ENCODE measurements at regions not wholly inside any gene's neighbourhood (a gene's known extent, or its start where the extent isn't known, plus 50 kb on each side); places are given as distances from the start of the nearest gene placed in this dataset.
"Not testable (repeated sequence)": the region's sequence is repeated elsewhere in the genome, so short reads cannot be mapped to it uniquely, and the experiment has no call there.

DNA sequence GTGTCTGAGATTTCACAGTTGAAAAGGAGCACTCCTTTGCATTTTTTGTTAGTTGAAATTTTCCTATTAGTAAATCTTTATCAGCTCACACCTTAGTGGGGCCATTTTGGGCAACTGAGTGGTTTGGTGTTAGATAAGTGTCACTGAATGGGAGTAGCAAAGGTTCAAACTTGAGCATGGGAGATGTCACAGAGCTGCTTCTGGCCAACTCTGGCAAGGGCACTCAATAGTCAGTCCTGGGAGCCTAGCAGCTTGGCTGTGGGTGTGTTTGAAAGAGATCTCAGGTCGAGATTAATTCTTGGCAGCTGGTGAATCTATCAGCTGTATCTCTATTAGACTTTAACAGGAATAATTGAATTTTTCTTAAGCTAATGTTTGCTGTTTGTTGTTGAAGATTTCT is 579.3 kb downstream of the EDEM1 start:
- no peak for DNase-seq

DNA sequence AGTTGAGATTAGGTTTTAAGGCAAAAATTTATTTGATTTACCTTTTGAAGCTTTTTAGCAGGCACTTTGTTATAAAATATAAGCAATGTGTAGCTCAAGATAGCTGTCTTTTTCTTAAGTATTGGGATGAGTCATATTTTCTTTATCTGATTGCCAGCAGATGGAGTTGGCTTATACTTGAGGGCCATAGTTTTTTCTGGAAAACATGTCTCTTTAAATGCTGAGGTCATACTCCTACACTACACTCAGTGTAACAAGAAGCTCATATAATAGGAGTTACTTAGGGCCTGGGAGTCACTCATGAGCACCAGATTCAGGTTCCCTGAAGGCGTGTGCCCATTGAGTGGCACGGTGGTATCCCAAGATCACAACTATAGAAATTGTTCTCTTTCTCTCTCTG is 579.8 kb downstream of the EDEM1 start:
- no peak for DNase-seq

DNA sequence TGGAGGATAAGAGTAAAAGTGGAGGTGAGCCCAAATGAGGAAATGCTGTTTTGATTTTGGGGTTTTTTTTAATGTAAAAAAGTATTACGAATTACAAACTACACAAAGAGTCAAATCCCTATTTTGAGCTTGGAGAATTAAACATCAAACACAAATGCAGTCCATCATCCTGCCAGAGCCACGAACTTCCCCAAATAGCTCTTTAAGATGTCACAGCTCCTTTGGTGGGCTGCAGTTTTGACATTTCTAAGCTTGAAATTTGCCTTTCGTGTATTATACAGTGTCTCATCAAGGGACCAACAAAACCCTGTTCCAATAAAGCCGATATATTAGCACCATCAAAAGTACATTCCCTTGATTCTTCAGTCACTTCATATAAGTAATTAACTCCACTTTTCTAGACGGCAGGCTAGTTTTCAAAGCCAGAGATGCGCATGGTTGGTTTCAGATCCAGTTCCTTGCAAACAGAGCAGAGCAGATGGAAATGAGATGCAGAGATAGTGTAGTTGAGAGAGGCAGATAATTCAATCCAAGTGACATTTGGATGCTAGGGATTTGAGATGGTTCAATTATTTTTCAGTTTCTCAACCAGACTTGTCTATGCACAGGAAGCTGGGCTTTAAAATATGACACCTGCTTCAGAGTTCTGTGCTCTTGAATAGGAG is 580.9 kb downstream of the EDEM1 start:
- no peak for DNase-seq

DNA sequence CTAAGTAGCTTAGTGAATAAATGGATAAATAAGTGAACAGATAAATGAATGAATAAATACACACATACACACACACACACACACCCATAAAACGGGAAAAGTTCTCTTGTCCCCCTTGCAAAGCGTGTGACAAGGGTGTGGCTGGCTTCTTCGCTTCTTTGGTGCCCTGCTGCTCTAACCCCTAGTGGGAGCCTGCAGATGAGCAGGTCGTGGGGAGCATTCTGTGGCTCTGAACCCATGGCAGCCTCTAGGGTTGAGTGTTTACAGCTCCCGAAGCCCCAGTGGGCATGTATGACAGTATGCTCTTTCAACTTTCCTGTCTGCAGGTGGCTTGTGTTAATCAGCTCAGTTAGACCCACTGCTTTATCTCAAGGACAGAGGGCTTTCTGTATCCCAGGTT is 582.3 kb downstream of the EDEM1 start:
- no peak for DNase-seq

DNA sequence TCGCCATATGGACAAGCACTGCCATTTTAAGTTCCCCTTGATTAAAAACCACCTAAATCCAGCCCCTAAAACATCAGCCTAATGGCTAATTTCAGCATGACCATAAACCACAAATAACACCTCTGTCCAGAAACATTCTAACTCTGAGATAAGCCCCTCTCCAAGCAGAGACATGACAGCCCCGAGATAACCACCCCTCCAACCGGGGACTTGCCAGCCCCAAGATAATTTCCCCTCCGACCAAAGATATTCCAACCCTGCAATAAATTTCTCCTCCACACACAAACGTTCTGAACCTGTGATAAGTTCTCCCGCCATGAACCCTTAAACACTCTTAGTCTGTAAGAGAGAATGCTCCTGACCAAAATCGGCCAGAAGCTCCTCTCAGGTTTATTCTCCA is 586.8 kb downstream of the EDEM1 start:
- no peak for DNase-seq

DNA sequence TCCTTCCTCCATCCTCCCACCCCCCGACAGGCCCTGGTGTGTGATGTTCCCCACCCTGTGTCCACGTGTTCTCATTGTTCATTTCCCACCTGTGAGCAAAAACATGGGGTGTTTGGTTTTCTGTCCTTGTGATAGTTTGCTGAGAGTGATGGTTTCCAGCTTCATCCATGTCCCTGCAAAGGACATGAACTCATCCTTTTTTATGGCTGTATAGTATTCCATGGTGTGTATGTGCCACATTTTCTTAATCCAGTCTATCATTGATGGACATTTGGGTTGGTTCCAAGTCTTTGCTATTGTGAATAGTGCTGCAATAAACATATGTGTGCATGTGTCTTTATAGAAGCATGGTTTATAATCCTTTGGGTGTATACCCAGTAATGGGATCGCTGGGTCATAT is 587.6 kb downstream of the EDEM1 start:
- not testable (repeated sequence) for DNase-seq

DNA sequence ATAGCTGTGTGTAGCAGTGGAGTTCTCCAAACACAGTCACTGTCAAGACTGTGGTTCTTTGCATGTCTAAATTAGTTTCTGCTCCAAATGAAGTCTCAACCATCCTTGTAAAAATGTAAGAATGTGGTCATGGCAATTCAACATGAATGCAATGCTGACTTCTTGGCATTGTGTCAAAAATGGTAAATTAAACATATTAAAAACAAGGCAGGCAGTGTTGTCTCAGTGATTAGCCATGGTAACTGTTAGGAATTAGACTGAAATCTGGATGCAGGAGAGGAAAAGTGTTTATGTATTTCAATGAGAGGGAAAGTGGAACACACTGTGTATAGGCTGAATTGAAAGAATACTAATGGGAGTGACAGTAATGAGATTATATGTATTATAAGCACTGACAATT is 597.2 kb downstream of the EDEM1 start:
- no peak for DNase-seq

DNA sequence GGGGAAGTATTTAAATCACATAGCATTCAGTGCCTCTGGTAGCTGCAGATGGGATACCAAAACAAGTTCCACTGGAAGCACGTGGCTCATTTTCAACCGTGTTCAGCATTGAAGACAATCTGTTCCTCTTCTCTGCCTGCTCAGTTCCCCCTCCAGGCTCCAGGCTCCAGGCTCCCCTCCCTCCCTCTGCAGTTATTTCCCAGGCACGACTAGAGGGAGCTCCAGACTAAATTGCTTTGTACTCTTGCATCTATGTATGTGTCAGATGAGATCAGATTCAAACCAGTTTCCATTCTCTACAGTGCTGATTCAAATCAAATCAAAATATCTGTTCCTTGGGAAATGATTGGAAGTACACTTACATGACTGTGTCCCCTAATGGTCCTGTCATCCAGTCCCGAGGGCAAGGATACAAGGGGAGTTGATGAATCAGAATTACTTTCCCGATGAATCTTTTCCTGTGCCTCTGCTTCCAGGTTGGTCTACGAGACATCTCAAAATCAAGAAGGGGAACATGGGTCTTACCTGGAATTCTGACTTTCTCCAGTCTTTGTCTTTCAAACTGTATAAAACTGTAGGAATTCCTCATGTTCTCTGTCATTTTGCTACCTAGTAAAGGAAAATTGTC is 600.5 kb downstream of the EDEM1 start:
- DNase-seq: peak; percentile 30 to 50

DNA sequence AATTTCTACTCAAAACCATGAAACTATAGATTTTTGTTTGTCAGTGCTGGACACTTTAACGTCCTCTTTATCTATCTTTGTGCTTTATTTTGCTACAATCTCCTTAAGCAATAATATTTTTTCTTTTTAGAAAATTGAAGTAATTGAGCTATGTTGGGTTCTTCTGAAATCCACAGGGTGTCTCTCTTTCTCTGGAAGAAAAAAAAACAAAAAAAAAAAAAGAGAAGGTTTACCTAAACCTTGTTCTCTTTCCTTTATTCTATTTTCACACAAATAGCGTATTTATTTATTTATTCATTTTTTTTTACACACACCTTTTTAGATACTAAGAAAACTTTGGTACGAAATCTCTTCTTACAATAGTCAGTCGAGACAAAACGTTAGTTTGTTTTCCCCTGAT is 601.0 kb downstream of the EDEM1 start:
- DNase-seq: no peak

DNA sequence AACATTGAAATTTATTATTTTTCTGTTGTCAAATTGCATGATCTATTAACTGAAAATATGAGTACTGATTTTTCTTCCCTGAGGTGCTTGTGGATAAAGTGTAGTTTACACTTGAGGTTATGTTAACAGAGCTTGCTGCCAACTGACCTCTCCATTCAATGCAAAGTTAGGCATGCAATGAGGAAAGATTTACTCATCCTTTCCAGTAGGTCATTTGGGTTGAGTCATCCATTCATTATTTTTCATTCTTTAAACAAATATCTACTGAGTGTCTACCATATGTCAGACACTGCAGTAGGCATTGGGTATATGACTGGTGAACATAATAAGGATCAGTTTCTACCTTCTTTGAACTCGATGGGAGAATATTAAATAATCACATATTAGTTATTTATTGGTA is 604.1 kb downstream of the EDEM1 start:
- no peak for DNase-seq

DNA sequence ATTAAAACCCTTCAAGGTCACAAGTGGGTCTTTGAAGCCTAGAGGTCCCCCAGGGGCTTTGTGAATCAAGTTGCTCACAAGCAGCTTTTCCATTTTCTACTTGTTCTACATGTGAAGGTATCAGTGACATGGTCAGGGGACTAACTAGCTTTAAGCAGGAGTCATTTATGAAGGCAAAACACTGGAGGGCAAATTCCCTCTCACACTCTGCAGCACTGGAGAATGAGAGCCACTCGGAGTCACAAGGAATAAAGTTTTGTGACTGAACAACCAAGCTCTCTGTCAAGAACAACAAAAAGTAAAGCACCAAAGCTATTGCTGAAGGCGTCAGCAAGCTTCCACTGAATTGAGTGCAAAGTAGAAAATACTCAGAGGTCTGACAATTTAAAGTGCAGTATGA is 609.0 kb downstream of the EDEM1 start:
- no peak for DNase-seq

DNA sequence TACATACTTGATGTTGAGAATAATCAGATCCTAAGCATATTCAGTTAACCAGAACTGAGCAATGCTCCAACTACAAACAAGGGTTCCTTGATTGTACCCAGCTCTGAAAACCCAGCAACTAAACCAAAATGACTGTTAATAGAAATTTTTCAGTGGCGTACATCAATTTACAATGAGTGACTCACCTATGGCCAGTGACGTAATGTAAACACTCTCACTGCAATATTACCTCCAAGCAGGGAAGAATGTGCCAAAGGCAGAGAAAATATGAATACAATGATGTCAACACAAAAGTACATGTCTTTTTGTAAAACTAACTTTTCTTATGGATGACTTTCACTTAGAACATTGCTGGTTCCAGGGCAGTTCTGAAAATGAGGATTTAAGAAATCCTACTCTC is 611.3 kb downstream of the EDEM1 start:
- DNase-seq: no peak

DNA sequence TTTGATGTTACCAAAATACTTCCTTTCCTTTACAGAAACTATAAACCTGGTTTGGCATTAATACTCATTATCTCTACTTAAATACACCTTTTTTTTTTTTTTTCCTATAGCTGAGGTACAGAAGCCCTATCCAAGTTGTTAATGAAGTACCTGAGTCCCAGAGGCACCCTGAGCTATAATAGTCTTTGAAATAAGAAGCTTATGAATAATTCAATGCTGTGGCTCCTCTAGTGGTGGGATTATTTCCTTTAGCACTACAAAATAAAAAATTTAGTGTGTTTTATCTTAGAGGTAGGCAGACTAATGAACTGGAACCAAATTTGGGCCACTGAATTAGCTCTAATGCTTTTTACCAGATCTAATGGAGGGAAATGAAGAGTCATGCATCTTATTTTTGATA is 611.9 kb downstream of the EDEM1 start:
- DNase-seq: no peak

DNA sequence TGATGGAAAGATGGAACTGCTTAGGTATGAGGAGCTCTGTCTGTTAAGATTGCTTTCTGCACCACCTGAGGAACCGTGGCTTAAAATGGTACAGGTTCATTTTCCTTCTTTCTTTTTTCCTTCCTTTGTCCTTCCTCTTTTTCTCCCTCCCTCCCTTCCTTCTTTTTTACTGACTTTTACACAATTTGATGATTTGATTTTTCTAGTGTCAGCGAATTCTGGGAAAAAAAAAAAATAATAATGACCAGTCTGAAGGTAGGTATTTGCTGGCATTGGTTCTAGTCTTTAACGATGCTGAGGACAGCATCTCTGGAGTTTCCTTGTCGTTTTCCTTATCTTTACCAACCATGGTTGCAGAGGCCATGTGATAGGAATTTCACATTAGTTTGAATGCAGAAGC is 613.5 kb downstream of the EDEM1 start:
- DNase-seq: no peak

DNA sequence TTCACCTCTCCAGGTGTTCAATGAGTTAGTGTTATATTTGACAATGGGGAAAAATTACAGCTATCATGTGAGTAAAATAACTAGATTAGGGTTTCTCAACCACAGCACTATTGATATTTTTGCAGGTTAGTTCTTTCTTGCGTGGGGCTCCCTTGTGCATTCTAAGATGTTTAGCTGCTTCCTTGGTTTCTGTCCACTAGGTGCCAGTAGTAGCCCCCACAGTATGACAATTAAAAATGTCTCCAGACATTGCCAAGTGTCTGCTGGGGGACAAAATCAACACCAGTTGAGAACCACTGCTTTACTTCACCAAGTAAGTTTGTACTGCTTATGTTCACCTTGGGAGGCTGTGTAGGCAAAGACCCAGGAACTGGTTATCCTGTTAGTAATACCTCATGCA is 618.7 kb downstream of the EDEM1 start:
- no peak for DNase-seq

DNA sequence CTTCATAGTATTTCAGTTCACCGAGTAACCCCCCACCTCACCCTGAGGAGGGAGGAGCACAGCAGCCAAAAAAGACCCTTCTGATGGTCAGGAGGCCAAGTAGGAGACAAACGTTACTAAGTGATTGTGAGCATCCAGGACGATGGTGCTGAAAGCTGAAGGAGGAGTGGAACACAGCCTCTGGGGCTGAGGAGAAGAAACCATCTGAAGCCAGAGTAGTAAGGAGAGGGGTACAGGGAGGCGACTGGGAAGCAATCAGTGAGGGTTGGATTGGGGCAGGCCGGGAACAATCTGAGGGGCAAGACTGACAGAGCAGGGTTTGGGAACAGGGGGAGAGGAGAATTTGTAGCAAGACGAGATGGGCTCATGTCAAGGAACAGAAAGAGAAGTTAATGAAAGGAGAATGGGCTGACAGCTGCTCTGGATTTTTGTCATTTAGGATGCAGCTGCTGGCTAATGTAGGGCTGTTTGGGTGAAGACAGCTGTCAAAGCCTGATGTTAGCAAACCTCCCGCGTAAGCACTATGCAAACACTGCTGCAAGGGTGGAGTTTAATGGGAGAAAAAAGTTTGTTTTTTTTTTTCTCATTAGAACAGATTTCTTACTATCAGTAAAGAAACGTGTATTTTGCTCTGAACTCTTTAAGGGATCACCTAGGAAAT is 622.2 kb downstream of the EDEM1 start:
- DNase-seq: no peak

DNA sequence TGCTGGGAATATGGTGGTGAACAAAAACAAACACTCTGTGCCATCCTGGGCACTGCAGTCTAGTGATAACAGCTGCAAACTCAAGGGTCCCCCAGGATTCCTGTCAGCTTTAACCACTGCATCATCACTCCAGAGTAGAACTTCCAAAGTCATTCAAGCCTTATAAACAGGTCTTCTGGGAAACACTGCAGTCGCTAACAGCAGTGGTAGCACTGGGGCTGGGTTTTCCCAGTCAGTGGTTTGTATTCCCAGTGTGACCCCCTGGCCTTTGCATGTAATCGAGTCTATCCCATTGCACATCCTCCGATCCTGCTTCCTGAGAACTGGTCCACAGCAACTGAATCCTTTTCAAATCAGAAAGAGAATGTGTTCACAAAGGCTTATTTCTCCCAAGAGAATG is 623.5 kb downstream of the EDEM1 start:
- no peak for DNase-seq

DNA sequence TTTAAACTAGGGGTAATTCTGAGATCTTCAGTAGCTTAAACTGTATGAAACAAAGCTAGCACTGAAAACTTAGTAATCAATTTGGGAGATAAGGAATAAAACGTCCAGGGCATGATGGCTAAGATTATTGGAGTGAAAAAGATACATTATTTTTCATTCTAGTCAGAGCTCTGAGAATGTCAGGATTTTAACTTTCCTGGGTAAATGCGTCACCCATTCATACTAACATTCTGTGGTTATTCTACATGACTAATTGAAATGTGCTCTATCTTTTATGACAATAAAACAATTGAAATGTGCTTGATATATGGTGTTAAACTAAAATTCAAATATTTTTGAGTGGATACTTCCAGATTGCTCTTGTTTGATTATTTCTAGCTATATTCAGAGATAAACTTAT is 626.0 kb downstream of the EDEM1 start:
- DNase-seq: no peak

DNA sequence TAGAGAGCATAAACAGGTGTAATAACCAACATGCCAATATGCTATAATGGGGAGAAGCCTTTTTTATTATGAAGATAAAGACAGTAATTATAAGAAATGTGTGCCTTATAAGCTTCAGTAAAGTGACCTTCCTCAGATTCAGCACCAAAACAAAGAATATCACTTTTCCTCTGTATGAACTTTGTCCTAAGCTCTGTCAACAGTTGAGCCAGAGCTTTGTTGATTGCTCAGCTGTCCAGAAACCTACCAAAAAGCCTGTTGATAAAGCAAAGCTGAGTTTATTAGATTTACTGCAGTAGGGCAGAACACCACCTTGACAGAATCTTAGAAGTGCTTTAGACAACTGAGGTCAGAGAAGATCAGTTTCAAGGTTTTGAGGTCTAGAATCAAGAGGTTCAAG is 635.3 kb downstream of the EDEM1 start:
- no peak for DNase-seq

DNA sequence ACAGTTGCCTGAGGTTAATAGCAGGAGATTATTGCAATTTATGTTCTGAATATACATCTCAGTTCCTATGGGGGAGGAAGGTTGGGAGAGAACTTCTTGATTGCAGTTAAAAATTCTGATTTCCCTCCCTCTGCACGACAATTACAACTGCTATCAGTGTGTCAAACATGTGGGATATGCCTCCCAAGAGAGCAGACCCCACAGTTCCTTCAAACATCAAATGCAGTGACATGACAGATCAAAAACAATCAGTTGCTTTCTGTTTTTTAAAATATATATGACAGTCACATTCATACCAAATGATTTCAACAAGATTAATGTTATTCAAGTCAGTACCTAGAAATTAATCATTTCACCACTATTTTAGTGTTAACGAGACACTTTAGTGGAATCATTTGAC is 639.0 kb downstream of the EDEM1 start:
- DNase-seq: no peak

DNA sequence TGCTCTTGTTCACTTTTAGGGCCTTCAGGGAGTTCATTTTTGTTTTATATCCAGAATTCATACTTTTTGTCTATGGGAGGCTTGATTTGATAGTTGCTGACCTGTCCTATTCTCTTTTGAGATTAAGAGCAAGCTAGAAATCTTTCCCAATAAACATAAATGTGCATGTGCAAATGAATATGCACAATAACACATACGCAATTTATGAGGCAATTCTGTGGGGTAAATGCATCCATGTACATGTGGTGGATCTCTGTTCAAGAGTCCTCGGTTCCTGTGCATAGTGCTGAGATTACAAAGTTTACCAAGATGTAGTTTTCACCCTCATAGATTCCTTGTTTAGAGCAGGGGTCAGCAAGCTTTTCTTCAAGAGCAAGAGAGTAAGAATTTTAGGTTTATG is 640.7 kb downstream of the EDEM1 start:
- DNase-seq: no peak

DNA sequence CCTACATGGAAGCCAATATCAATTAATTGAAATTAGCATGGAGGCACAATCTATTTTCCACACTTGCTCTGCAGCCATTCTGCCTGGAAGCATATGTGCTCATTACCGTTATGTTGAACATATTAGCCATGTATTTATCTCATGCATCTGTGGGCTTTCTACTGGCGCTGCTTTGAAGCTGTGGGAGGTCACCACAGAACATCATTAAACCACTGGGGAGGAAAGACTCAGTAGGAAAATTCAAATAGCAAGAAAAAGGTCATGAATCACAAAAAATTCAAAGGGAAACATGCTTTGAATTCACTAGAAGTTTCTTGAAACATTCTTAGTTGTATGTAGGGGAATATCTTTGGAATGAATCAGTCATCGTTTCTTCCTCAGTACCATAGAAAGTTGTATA is 652.5 kb downstream of the EDEM1 start:
- no peak for DNase-seq

DNA sequence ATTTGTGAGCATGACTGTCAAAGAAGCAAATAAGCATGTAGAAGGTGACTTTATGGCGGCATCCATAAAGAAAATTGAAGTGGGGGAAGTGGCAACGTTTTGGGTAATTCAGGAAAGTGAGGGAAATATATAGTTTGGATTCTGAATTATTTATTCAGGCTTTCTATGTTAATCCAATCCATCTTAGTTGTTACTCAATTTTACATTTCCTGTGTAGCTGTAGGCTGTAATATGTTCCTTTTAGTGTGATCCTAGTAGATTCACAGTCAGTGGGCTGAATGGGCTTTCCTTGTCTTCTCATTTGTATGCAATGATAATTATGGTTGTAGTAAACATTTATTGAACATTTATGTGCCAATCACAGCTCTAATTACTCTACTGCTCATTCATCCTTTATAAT is 654.1 kb downstream of the EDEM1 start:
- DNase-seq: no peak

DNA sequence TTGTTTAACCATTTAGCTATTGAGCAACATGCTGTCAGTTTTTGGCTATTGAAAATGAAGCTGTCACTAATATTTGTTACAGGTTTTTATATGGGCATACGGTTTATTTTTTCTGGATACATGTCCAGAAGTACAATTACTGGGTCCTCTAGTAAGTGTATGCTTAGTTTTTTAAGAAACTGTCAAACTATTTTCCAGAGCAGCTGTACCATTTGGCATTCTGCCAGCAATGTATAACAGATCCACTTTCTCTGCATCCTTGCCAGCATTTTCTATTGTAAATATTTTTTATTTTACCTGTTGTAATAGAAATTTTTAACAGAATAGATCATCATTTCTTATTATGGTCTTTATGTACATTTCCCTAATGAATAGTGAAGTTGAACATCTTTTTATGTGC is 658.8 kb downstream of the EDEM1 start:
- no peak for DNase-seq

DNA sequence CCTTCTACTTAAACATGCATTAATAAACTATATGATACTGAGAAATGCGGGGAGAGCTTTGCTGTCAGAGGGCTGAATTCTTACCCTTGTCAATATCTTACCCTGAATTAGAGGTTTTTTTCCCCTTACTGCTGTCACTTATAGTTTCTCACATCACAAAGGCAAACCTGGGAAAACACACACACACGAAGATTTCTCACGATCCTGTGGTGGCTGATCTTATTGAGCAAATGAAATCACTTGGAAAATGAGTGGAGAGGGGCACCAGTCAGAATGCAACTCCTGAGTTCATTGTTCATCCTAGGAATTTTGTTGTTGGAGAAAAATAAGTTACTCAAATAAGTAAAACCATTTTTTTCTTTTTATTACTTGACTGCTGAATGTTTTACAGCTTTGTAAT is 673.6 kb downstream of the EDEM1 start:
- DNase-seq: no peak
